Fibroblast of lung (primary cell): ENCODE measurements at regions not wholly inside any gene's neighbourhood (a gene's known extent, or its start where the extent isn't known, plus 50 kb on each side); places are given as distances from the start of the nearest gene placed in this dataset.

ENCODE experiments used
- DNase-seq, 2 donors: peaks; one replicate each; pipeline versions ENCODE4 v3.0.0 to v3.0.0-alpha.2; 2010; ENCODE audit warnings: low read depth in 2 of 2
- H2AFZ ChIP-seq: 2 replicates; pipeline ENCODE4 v1.5.1; 2012; ENCODE audit warnings: low read length, control low read depth, inconsistent platforms
- H3K27ac ChIP-seq: 2 replicates; pipeline ENCODE4 v1.5.1; 2011; ENCODE audit warnings: low read length, control low read depth; ENCODE audit not compliant: insufficient read depth
- H3K27me3 ChIP-seq: 2 replicates; pipeline ENCODE4 v1.5.1; 2011; ENCODE audit warnings: mild to moderate bottlenecking, low read length; ENCODE audit not compliant: control insufficient read depth, insufficient read depth
- H3K36me3 ChIP-seq: 2 replicates; pipeline ENCODE4 v1.5.1; 2011; ENCODE audit warnings: low read length; ENCODE audit not compliant: control insufficient read depth, insufficient read depth
- H3K4me1 ChIP-seq: 2 replicates; pipeline ENCODE4 v1.5.1; 2011; ENCODE audit warnings: low read length; ENCODE audit not compliant: control insufficient read depth, insufficient read depth; ENCODE audit errors: extremely low read depth
- H3K4me2 ChIP-seq: 2 replicates; pipeline ENCODE4 v1.5.1; 2011; ENCODE audit warnings: low read length, control low read depth; ENCODE audit not compliant: insufficient read depth; ENCODE audit errors: extremely low read depth
- H3K4me3 ChIP-seq, 4 experiments: fragments of 200-600 bp in 1 of 4; sonication (generic) in 1 of 4; replicated peaks in 1 of 4; 2 replicates each; pipeline ENCODE4 v1.5.1; 2011 to 2016; ENCODE audit warnings: low read length in 4 of 4, low read depth in 3 of 4, mild to moderate bottlenecking in 3 of 4, control low read depth in 2 of 4, inconsistent platforms in 1 of 4, mixed read lengths in 1 of 4; ENCODE audit not compliant: insufficient read depth in 1 of 4; ENCODE audit errors: control extremely low read depth in 1 of 4
- H3K79me2 ChIP-seq: 2 replicates; pipeline ENCODE4 v1.5.1; 2012; ENCODE audit warnings: mild to moderate bottlenecking, low read length, inconsistent platforms; ENCODE audit not compliant: control insufficient read depth, insufficient read depth
- H3K9ac ChIP-seq: 2 replicates; pipeline ENCODE4 v1.5.1; 2011; ENCODE audit warnings: mild to moderate bottlenecking, low read length, control low read depth; ENCODE audit not compliant: insufficient read depth
- H3K9me3 ChIP-seq: 2 replicates; pipeline ENCODE4 v1.5.1; 2012; ENCODE audit warnings: low read depth, low read length; ENCODE audit not compliant: control insufficient read depth, insufficient read depth
- H4K20me1 ChIP-seq: 2 replicates; pipeline ENCODE4 v1.5.1; 2011; ENCODE audit warnings: low read length; ENCODE audit not compliant: control insufficient read depth, insufficient read depth; ENCODE audit errors: extremely low read depth
- CTCF ChIP-seq, 2 donors: IDR thresholded peaks in 1 of 2; conservative IDR thresholded peaks in 1 of 2; 1 replicate in 1 of 2; 2 replicates in 1 of 2; pipeline ENCODE4 v1.5.1; 2011 to 2012; ENCODE audit warnings: low read length in 2 of 2, control low read depth in 1 of 2, inconsistent platforms in 1 of 2, low read depth in 1 of 2, mild to moderate bottlenecking in 1 of 2
- EZH2 ChIP-seq: IDR thresholded peaks from 2 replicates; pipeline ENCODE4 v1.5.1; 2012; ENCODE audit warnings: low read length, control low read depth, mild to moderate bottlenecking; ENCODE audit errors: missing control alignments

- no peak for TF ChIP-seq EZH2
- no peak for TF ChIP-seq CTCF (conservative IDR thresholded peaks at IDR 0.05 in 1 of 2, IDR thresholded peaks at IDR 0.05 in 1 of 2; ENCODE audit: low read depth in 1 of 2, low read length in 2 of 2)
- H3K79me2 ChIP-seq = no peaks in the 10 kb centered on the region
- H3K4me2 ChIP-seq = no peak overlapping the region
Measured at GRCh38 chr1:106111044-106111443, 945.4 kb upstream of the PRMT6 start.

GRCh38 chr1:106113851-106114250, 942.6 kb upstream of the PRMT6 start:
- H3K27ac ChIP-seq = no peak overlapping the region
- no peaks in the 10 kb centered on the region for H4K20me1 ChIP-seq
- DNase-seq = no peak
- H3K4me2 ChIP-seq = no peak overlapping the region
- H3K9ac ChIP-seq = no peak overlapping the region
- no peaks in the 10 kb centered on the region for H3K27me3 ChIP-seq
- no peaks in the 10 kb centered on the region for H3K79me2 ChIP-seq
- H3K36me3 ChIP-seq = no peaks in the 10 kb centered on the region
- H3K4me3 ChIP-seq = no peak overlapping the region
- no peak overlapping the region for H2AFZ ChIP-seq
- H3K9me3 ChIP-seq = no peaks in the 10 kb centered on the region
- no peak for TF ChIP-seq CTCF (conservative IDR thresholded peaks at IDR 0.05 in 1 of 2, IDR thresholded peaks at IDR 0.05 in 1 of 2; ENCODE audit: low read depth in 1 of 2, low read length in 2 of 2)
- no peak for TF ChIP-seq EZH2
- no peaks in the 10 kb centered on the region for H3K4me1 ChIP-seq

More at GRCh38 chr1:106111044-106111443, 945.4 kb upstream of the PRMT6 start:
- H3K9me3 ChIP-seq = no peaks in the 10 kb centered on the region
- no peak overlapping the region for H3K4me3 ChIP-seq
- no peaks in the 10 kb centered on the region for H3K4me1 ChIP-seq
- no peaks in the 10 kb centered on the region for H3K27me3 ChIP-seq
- no peak overlapping the region for H2AFZ ChIP-seq
- H3K9ac ChIP-seq = no peak overlapping the region
- no peaks in the 10 kb centered on the region for H3K36me3 ChIP-seq
- no peak overlapping the region for H3K27ac ChIP-seq
- H4K20me1 ChIP-seq = no peaks in the 10 kb centered on the region
- no peak for DNase-seq

- Histone ChIP-seq H2AFZ (no peak overlapping the region), H3K4me1 (no peaks in the 10 kb centered on the region), H3K4me3 (no peak overlapping the region), H3K9me3 (no peaks in the 10 kb centered on the region), H3K4me2 (no peak overlapping the region), H3K9ac (no peak overlapping the region), H3K27me3 (no peaks in the 10 kb centered on the region), H3K79me2 (no peaks in the 10 kb centered on the region), H4K20me1 (no peaks in the 10 kb centered on the region), H3K36me3 (no peaks in the 10 kb centered on the region), H3K27ac (no peak overlapping the region)
- TF ChIP-seq CTCF (conservative IDR thresholded peaks at IDR 0.05 in 1 of 2, IDR thresholded peaks at IDR 0.05 in 1 of 2; ENCODE audit: low read depth in 1 of 2, low read length in 2 of 2) (no peak), EZH2 (no peak)
- no peak for DNase-seq
Measured at GRCh38 chr1:106120789-106121188, 935.7 kb upstream of the PRMT6 start.
